ENCODE measurements at regions not wholly inside any gene's neighbourhood (a gene's known extent, or its start where the extent isn't known, plus 50 kb on each side); places are given as distances from the start of the nearest gene placed in this dataset.

DNA sequence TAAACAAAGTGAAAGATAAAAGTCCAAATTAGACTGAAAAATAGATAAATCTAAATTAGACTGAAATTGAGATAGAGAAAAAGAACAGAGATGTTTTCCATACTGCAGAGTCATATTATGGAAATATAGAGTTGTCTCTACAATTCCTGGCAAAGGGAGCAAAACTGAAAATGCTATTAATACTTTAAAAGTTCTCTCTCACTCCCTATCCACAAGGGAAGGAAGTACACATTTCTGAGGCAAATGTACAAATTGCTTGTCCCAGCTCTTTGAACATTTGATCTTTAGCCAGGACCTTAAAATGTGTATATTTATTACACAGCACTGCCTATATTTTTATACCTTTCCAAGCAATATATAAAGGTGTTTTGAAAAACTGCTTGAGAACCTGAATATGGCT lies 225.1 kb upstream of the SEMA6D start:
- in situ Hi-C loops (cut with HindIII; ENCODE audit: extremely low pct_ligation_motif_present, low pct_unique_long_range_greater_than_20kb): no loop called here
- FAIRE-seq: no peak
- H3K9me3 ChIP-seq (ENCODE audit: low read length): peaks cover 33% of the 10 kb centered on the region

DNA sequence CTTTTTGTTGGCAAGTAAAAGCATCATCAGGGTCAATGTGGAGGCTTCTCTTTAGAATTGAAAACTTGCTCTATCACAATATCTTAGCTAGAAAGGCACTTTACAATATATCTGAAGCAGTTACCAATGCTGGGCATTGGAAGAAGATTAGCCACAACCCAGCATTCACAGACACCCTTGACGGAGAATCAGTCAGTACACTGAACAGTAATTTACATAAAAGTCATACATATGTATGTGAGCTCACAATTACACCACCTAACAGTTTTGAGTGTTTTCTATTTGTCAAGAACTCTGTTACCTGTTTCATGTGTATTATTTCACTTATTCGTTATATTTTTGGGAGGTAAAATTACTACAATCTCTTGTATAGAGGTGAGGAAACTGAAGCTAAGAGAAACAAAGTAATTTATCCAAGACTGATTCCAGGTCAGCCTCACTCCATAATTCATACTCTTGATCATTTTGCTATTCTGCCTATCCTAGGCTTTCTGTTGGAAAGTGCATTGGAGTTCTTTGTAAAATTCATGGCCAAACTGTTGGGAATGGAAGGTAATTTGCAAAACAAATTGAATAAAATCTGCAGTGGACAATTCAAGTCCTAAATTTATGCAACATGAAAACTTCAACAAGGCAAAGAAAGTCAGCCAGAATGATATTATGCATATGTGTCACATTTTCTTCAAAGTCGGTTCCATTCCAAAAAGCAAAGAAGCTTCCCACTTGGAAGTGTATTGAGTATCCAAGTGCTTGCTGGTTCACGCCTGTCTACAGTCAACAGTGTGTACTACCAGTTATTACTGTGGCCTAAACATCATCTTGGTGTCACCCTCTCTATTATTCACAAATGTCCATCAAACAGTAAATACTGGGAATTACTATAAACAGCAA lies 223.7 kb upstream of the SEMA6D start:
- no peak overlapping the region for H2AFZ ChIP-seq (ENCODE audit: low read length)
- BruUV-seq (replicated peaks): no TSS peak
- H3K4me3 ChIP-seq (replicated peaks in 1 of 3; ENCODE audit: insufficient read depth in 1 of 3, low read depth in 2 of 3, low read length in 3 of 3): no peak overlapping the region
- peaks cover 36% of the 10 kb centered on the region for H3K9me3 ChIP-seq (ENCODE audit: low read length)
- no peak overlapping the region for H3K27ac ChIP-seq (ENCODE audit: extremely low read length, insufficient read depth, low read length)
- no peaks in the 10 kb centered on the region for H3K27me3 ChIP-seq (ENCODE audit: control insufficient read depth in 1 of 2, insufficient read depth in 2 of 2, low read length in 2 of 2)
- intact Hi-C loops (cut with micrococcal nuclease; ENCODE audit: unreplicated experiment): no loop called here
- 0% methylated on average over 4 of the region's 4 CpGs for WGBS (ENCODE audit: low lambda C conversion rate)
- no peaks in the 10 kb centered on the region for H3K79me2 ChIP-seq (ENCODE audit: insufficient read depth, low read length)
- ChIA-PET CTCF (ENCODE audit: low intra/inter-chr PET ratio, low total read pairs) (no interaction called here), POLR2A (no interaction called here)
- no peak for TF ChIP-seq IKZF1 (IDR thresholded peaks at IDR 0.05)
- no peak for TF ChIP-seq ZNF556 (CRISPR knock-in tag; IDR thresholded peaks at IDR 0.05; ENCODE audit: borderline replicate concordance)
- H4K20me1 ChIP-seq (ENCODE audit: insufficient read depth, low read length): no peaks in the 10 kb centered on the region
- FAIRE-seq (no peak), DNase-seq (ENCODE audit: low spot score) (no peak), ATAC-seq (no peak)
- no peaks in the 10 kb centered on the region for H3K36me3 ChIP-seq (replicated peaks in 1 of 2; ENCODE audit: control insufficient read depth in 1 of 2, insufficient read depth in 2 of 2, low read length in 2 of 2)
- in situ Hi-C loops (cut with HindIII; ENCODE audit: extremely low pct_ligation_motif_present, low pct_unique_long_range_greater_than_20kb): no loop called here
- H3K9ac ChIP-seq (ENCODE audit: insufficient read depth, low read depth, low read length): no peak overlapping the region
- no peak overlapping the region for H3K4me2 ChIP-seq (ENCODE audit: low read depth, low read length)
- H3K4me1 ChIP-seq (ENCODE audit: insufficient read depth, low read length): no peaks in the 10 kb centered on the region

More for the DNA sequence above, 225.1 kb upstream of the SEMA6D start:
- BruUV-seq (replicated peaks): no TSS peak
- Histone ChIP-seq H3K27me3 (ENCODE audit: control insufficient read depth in 1 of 2, insufficient read depth in 2 of 2, low read length in 2 of 2) (no peaks in the 10 kb centered on the region), H3K36me3 (replicated peaks in 1 of 2; ENCODE audit: control insufficient read depth in 1 of 2, insufficient read depth in 2 of 2, low read length in 2 of 2) (no peaks in the 10 kb centered on the region), H3K4me3 (replicated peaks in 1 of 3; ENCODE audit: insufficient read depth in 1 of 3, low read depth in 2 of 3, low read length in 3 of 3) (no peak overlapping the region), H3K79me2 (ENCODE audit: insufficient read depth, low read length) (no peaks in the 10 kb centered on the region), H3K27ac (ENCODE audit: extremely low read length, insufficient read depth, low read length) (no peak overlapping the region), H3K4me1 (ENCODE audit: insufficient read depth, low read length) (no peaks in the 10 kb centered on the region), H2AFZ (ENCODE audit: low read length) (no peak overlapping the region), H3K4me2 (ENCODE audit: low read depth, low read length) (no peak overlapping the region), H3K9ac (ENCODE audit: insufficient read depth, low read depth, low read length) (no peak overlapping the region), H4K20me1 (ENCODE audit: insufficient read depth, low read length) (no peaks in the 10 kb centered on the region)
- no peak for TF ChIP-seq RNF2 (conservative IDR thresholded peaks at IDR 0.05; ENCODE audit: low read depth)
- TF ChIP-seq, protein P1, sequence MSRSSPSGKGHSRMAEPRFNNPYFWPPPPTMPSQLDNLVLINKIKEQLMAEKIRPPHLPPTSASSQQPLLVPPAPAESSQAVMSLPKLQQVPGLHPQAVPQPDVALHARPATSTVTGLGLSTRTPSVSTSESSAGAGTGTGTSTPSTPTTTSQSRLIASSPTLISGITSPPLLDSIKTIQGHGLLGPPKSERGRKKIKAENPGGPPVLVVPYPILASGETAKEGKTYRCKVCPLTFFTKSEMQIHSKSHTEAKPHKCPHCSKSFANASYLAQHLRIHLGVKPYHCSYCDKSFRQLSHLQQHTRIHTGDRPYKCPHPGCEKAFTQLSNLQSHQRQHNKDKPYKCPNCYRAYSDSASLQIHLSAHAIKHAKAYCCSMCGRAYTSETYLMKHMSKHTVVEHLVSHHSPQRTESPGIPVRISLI (CRISPR knock-in tag; IDR thresholded peaks at IDR 0.05; ENCODE audit: borderline replicate concordance): no peak
- no peak for TF ChIP-seq SATB2 (CRISPR knock-in tag; IDR thresholded peaks at IDR 0.05)
- TF ChIP-seq ZFP36 (IDR thresholded peaks at IDR 0.05; ENCODE audit: borderline replicate concordance, low read depth, low read length, partially characterized antibody): no peak
- TF ChIP-seq ZNF333 (CRISPR knock-in tag; IDR thresholded peaks at IDR 0.05; ENCODE audit: borderline replicate concordance): no peak
- TF ChIP-seq ZFP62 (CRISPR knock-in tag; IDR thresholded peaks at IDR 0.05): no peak
- ChIA-PET CTCF (ENCODE audit: low intra/inter-chr PET ratio, low total read pairs) (no interaction called here), POLR2A (no interaction called here)
- ATAC-seq: no peak
- DNase-seq (ENCODE audit: low spot score): no peak
- intact Hi-C loops (cut with micrococcal nuclease; ENCODE audit: unreplicated experiment): no loop called here
